ENCODE measurements at regions not wholly inside any gene's neighbourhood (a gene's known extent, or its start where the extent isn't known, plus 50 kb on each side); places are given as distances from the start of the nearest gene placed in this dataset.

DNA sequence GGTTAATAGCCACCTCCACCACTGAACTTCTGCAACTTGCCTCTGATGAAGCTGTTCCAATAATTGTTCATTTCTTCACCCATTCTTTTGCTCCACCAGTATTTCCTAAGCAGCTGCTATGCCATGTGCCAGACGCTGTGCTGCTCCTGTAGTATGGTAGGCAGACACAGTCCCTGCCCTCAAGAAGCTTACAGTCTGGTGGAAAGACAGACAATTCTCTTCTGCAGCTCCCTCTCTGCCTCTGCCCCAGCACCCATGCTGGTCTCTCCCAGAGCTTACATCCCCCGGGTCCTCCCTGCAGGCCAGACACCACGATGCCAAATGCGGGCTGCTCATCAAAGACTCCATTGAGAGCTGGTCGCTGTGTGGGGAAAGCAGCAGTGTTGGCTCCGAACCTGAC, 111.6 kb upstream of the ESRRB start:
- 81 to 93% methylated on average over 6 of the region's 6 CpGs for WGBS, 2 donors
- no peak overlapping the region for H3K4me3 ChIP-seq (ENCODE audit: low read depth, poor library complexity, severe bottlenecking)
- intact Hi-C loops (cut with DNase I; ENCODE audit: low total_unique reads): no loop called here
- no peak for DNase-seq (ENCODE audit: low spot score in 2 of 2)
- TF ChIP-seq, protein P1, sequence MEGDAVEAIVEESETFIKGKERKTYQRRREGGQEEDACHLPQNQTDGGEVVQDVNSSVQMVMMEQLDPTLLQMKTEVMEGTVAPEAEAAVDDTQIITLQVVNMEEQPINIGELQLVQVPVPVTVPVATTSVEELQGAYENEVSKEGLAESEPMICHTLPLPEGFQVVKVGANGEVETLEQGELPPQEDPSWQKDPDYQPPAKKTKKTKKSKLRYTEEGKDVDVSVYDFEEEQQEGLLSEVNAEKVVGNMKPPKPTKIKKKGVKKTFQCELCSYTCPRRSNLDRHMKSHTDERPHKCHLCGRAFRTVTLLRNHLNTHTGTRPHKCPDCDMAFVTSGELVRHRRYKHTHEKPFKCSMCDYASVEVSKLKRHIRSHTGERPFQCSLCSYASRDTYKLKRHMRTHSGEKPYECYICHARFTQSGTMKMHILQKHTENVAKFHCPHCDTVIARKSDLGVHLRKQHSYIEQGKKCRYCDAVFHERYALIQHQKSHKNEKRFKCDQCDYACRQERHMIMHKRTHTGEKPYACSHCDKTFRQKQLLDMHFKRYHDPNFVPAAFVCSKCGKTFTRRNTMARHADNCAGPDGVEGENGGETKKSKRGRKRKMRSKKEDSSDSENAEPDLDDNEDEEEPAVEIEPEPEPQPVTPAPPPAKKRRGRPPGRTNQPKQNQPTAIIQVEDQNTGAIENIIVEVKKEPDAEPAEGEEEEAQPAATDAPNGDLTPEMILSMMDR (IDR thresholded peaks at IDR 0.05): no peak
- no peak for TF ChIP-seq POLR2A (IDR thresholded peaks at IDR 0.05)

DNA sequence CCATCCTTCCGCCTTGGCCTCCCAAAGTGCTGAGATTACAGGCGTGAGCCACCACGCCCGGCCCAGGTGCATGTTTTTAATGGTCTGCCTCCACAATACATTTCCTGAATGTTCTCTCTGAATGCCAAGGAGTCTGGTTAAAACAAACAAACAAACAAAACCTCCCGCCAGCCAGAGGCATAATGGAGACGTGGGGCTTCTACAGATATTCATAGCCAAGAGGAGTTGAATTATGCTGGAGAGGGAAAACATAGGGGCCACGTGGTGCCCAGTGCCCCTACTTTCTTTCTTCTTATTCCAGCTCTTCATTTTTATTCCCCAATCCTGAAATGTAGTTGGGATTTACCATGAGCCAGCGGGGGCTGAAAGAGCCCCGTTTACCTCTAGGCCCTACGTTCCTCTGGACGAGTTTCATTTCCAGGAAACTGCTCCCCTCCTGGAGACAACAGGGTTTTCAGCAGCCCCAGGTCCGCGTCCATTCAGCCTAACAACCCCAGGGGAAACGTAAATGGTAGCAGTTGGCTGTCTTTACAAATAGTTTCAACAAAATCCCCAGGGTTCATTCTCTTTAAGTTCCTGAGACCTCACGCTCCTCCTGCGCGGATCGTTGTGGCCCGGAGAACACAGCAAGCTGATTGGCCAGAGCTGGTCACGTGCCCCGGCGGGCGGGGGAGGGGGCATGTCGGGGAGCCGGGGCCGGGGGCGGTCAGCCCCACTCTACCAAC, 108.5 kb upstream of the ESRRB start:
- DNase-seq (ENCODE audit: low spot score in 2 of 2): peak; percentile 21 to 88
- no peak overlapping the region for H3K4me3 ChIP-seq (ENCODE audit: low read depth, poor library complexity, severe bottlenecking)
- WGBS, 2 donors: 20 to 38% methylated on average over 24 to 27 of the region's 27 CpGs
- TF ChIP-seq, protein P1 (IDR thresholded peaks at IDR 0.05): no peak
- no peak for TF ChIP-seq POLR2A (IDR thresholded peaks at IDR 0.05)
- intact Hi-C loops (cut with DNase I; ENCODE audit: low total_unique reads): no loop called here

DNA sequence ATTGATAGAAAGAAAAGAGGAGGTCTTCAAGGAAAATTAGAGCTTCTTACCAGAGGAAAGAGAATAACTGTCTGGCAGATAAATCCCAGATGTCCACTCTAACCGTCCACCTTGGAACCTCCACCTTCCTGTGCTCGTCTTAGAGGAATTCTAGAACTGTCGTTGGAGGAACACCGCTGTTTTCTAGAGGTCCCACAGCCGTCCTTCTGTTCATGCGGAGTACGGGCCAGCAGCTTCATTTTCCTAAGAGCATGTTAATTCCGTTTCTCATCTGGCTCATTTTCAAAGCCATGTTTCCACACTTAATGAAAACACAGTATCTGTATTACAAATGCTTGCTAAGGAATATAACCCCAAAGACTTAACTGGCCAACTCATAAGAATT, 107.9 kb upstream of the ESRRB start:
- TF ChIP-seq POLR2A (IDR thresholded peaks at IDR 0.05): no peak
- TF ChIP-seq, protein P1 (IDR thresholded peaks at IDR 0.05): no peak
- intact Hi-C loops (cut with DNase I; ENCODE audit: low total_unique reads): no loop called here
- no peak for DNase-seq (ENCODE audit: low spot score in 2 of 2)
- H3K4me3 ChIP-seq (ENCODE audit: low read depth, poor library complexity, severe bottlenecking): no peak overlapping the region
- 11 to 37% methylated on average over 8 of the region's 8 CpGs for WGBS, 2 donors

DNA sequence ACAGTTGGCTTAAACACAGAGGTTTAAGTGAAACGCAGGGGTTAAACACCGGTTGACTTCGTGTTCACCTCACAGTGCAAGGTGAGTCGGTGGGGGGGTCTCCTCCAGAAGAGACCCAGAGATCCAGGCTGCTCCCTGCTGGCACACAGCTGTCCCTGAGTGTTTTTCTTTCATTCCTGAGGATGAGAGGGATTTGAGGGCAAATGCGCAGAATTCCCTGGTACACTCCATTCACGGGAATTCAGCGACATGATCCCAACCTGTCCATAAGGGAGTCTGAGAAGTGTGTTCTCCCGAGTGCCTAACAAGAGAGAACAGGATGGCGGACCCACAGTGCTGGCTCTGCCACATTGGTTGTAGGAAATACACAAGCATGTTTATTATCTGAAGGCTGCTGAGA, 107.2 kb upstream of the ESRRB start:
- intact Hi-C loops (cut with DNase I; ENCODE audit: low total_unique reads): no loop called here
- no peak overlapping the region for H3K4me3 ChIP-seq (ENCODE audit: low read depth, poor library complexity, severe bottlenecking)
- TF ChIP-seq, protein P1 (IDR thresholded peaks at IDR 0.05): no peak
- TF ChIP-seq POLR2A (IDR thresholded peaks at IDR 0.05): no peak
- no peak for DNase-seq (ENCODE audit: low spot score in 2 of 2)
- WGBS, 2 donors: 74 to 80% methylated on average over 9 of the region's 9 CpGs

DNA sequence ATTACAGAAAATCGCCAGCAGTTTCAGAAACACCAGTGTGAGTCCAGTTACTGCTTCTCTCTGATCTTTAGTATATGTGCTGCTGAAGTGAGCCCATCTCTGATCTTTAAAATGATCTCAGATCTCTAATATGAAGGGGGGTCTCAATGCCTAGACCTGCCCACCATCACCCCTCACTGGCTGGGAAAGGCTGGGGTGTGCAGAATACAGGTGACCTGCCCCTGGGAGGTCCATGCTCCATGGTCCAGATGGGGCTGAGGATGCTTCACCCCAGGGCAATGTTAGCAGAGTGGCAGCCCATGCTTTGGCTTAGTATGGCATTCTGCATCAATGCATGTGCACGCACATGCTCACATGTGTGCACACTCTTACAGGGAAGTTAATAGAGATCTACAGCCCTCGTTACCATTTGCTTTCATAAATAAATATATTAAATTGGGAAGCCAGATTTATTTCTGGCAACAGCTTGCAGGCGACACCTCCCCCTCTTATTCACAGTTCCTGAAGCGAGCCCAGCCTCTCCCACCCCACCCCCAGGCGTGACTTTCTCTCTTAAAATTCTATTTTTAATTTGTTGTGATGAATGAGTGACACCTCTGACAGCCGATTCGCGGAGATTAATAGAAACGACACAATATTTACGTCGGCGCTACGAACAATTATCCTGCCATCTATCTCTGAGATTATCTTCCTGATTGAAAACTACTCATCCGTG, 104.7 kb upstream of the ESRRB start:
- peak in 1 of 2 donors; percentile 61 for DNase-seq (ENCODE audit: low spot score in 2 of 2)
- TF ChIP-seq, protein P1 (IDR thresholded peaks at IDR 0.05): no peak
- TF ChIP-seq POLR2A (IDR thresholded peaks at IDR 0.05): no peak
- WGBS, 2 donors: 56 to 58% methylated on average over 15 of the region's 15 CpGs

More for the DNA sequence above, 104.7 kb upstream of the ESRRB start:
- no peak overlapping the region for H3K4me3 ChIP-seq (ENCODE audit: low read depth, poor library complexity, severe bottlenecking)
- intact Hi-C loops (cut with DNase I; ENCODE audit: low total_unique reads): no loop called here

Data from lower leg skin (tissue), 4 donors.